ENCODE measurements at regions not wholly inside any gene's neighbourhood (a gene's known extent, or its start where the extent isn't known, plus 50 kb on each side); places are given as distances from the start of the nearest gene placed in this dataset.

- no peak for DNase-seq
These were observed 109.2 kb upstream of the MAP2 start for GRCh38 chr2:209314653-209315052.

GRCh38 chr2:209316141-209316540 lies 107.7 kb upstream of the MAP2 start:
- DNase-seq = no peak

GRCh38 chr2:209321076-209321475 lies 102.8 kb upstream of the MAP2 start:
- DNase-seq = no peak

- DNase-seq = no peak
These were observed 102.3 kb upstream of the MAP2 start for GRCh38 chr2:209321581-209321980.

- DNase-seq = peak; percentile 17
These were observed 101.8 kb upstream of the MAP2 start for GRCh38 chr2:209322041-209322440.

- no peak for DNase-seq
These were observed 100.8 kb upstream of the MAP2 start for GRCh38 chr2:209322905-209323512.

GRCh38 chr2:209323738-209324137 lies 100.1 kb upstream of the MAP2 start:
- DNase-seq = no peak

GRCh38 chr2:209324281-209324680 lies 99.6 kb upstream of the MAP2 start:
- no peak for DNase-seq

- DNase-seq = peak; percentile 76
These were observed 92.5 kb upstream of the MAP2 start for GRCh38 chr2:209331291-209331844.

- DNase-seq = peak; percentile 81
These were observed 89.4 kb upstream of the MAP2 start for GRCh38 chr2:209334188-209335017.

GRCh38 chr2:209340522-209340921 lies 83.3 kb upstream of the MAP2 start:
- DNase-seq = no peak

- DNase-seq = no peak
These were observed 79.5 kb upstream of the MAP2 start for GRCh38 chr2:209344349-209344748.

GRCh38 chr2:209348433-209348832 lies 75.4 kb upstream of the MAP2 start:
- DNase-seq = no peak

GRCh38 chr2:209351636-209352035 lies 72.2 kb upstream of the MAP2 start:
- DNase-seq = no peak

- no peak for DNase-seq
These were observed 64.9 kb upstream of the MAP2 start for GRCh38 chr2:209358992-209359391.

GRCh38 chr2:209367075-209367747 lies 56.6 kb upstream of the MAP2 start:
- DNase-seq = no peak

GRCh38 chr2:209368406-209368805 lies 55.4 kb upstream of the MAP2 start:
- DNase-seq = no peak

GRCh38 chr2:209368914-209369313 lies 54.9 kb upstream of the MAP2 start:
- no peak for DNase-seq

GRCh38 chr2:209369656-209370055 lies 54.2 kb upstream of the MAP2 start:
- DNase-seq = no peak

GRCh38 chr2:209371407-209371806 lies 52.4 kb upstream of the MAP2 start:
- no peak for DNase-seq

All from NCI-H748 treated with DMSO at 0.1 percent for 48 hours (cell line).